ENCODE measurements at regions not wholly inside any gene's neighbourhood (a gene's known extent, or its start where the extent isn't known, plus 50 kb on each side); places are given as distances from the start of the nearest gene placed in this dataset.

- H3K27ac ChIP-seq (ENCODE audit: low read length): no peak overlapping the region
- H3K9me3 ChIP-seq (ENCODE audit: insufficient read depth, low read length, severe bottlenecking): peaks cover 3% of the 10 kb centered on the region
- peaks cover 9% of the 10 kb centered on the region for H3K27me3 ChIP-seq (ENCODE audit: insufficient read depth, low read length, poor library complexity)
- DNase-seq: no peak
- ATAC-seq (ENCODE audit: insufficient read depth, low read depth): no peak
- no peak overlapping the region for H3K9ac ChIP-seq (ENCODE audit: low read depth, low read length)
- no peaks in the 10 kb centered on the region for H3K79me2 ChIP-seq (ENCODE audit: insufficient read depth, low read length)
- H3K4me2 ChIP-seq (ENCODE audit: insufficient read depth, low read length): no peak overlapping the region
- H3K4me1 ChIP-seq (ENCODE audit: insufficient read depth, low read length): no peaks in the 10 kb centered on the region
- TF ChIP-seq EZH2 (IDR thresholded peaks at IDR 0.05; ENCODE audit: borderline replicate concordance, low read depth, low read length, severe bottlenecking): no peak
- no peak for TF ChIP-seq CTCF (IDR thresholded peaks at IDR 0.05; ENCODE audit: borderline replicate concordance, extremely low read depth, low read length, poor library complexity, severe bottlenecking)
- H2AFZ ChIP-seq (ENCODE audit: low read depth, low read length): no peak overlapping the region
- no peak overlapping the region for H3K4me3 ChIP-seq (ENCODE audit: low read depth in 1 of 2, low read length in 2 of 2)
- H3K36me3 ChIP-seq (ENCODE audit: insufficient read depth, low read length): no peaks in the 10 kb centered on the region
- H4K20me1 ChIP-seq (ENCODE audit: insufficient read depth, low read length): no peaks in the 10 kb centered on the region
These were observed 96.9 kb upstream of the RMP24 start for GRCh38 chr18:35875566-35875965.

- no peak overlapping the region for H3K9ac ChIP-seq (ENCODE audit: low read depth, low read length)
- no peak overlapping the region for H3K27ac ChIP-seq (ENCODE audit: low read length)
- H3K79me2 ChIP-seq (ENCODE audit: insufficient read depth, low read length): no peaks in the 10 kb centered on the region
- no peak overlapping the region for H2AFZ ChIP-seq (ENCODE audit: low read depth, low read length)
- DNase-seq (no peak), ATAC-seq (ENCODE audit: insufficient read depth, low read depth) (no peak)
- H4K20me1 ChIP-seq (ENCODE audit: insufficient read depth, low read length): no peaks in the 10 kb centered on the region
- no peak overlapping the region for H3K4me3 ChIP-seq (ENCODE audit: low read depth in 1 of 2, low read length in 2 of 2)
- no peaks in the 10 kb centered on the region for H3K36me3 ChIP-seq (ENCODE audit: insufficient read depth, low read length)
- peaks cover 3% of the 10 kb centered on the region for H3K9me3 ChIP-seq (ENCODE audit: insufficient read depth, low read length, severe bottlenecking)
- peaks cover 9% of the 10 kb centered on the region for H3K27me3 ChIP-seq (ENCODE audit: insufficient read depth, low read length, poor library complexity)
- H3K4me1 ChIP-seq (ENCODE audit: insufficient read depth, low read length): no peaks in the 10 kb centered on the region
- no peak overlapping the region for H3K4me2 ChIP-seq (ENCODE audit: insufficient read depth, low read length)
- no peak for TF ChIP-seq EZH2 (IDR thresholded peaks at IDR 0.05; ENCODE audit: borderline replicate concordance, low read depth, low read length, severe bottlenecking)
- TF ChIP-seq CTCF (IDR thresholded peaks at IDR 0.05; ENCODE audit: borderline replicate concordance, extremely low read depth, low read length, poor library complexity, severe bottlenecking): no peak
These were observed 96.2 kb upstream of the RMP24 start for GRCh38 chr18:35876243-35876642.

- Histone ChIP-seq H2AFZ (ENCODE audit: low read depth, low read length) (no peak overlapping the region), H3K9ac (ENCODE audit: low read depth, low read length) (no peak overlapping the region), H3K4me2 (ENCODE audit: insufficient read depth, low read length) (no peak overlapping the region), H3K27me3 (ENCODE audit: insufficient read depth, low read length, poor library complexity) (peaks cover 4% of the 10 kb centered on the region), H3K79me2 (ENCODE audit: insufficient read depth, low read length) (no peaks in the 10 kb centered on the region), H3K9me3 (ENCODE audit: insufficient read depth, low read length, severe bottlenecking) (no peaks in the 10 kb centered on the region), H3K27ac (ENCODE audit: low read length) (no peak overlapping the region), H3K4me1 (ENCODE audit: insufficient read depth, low read length) (no peaks in the 10 kb centered on the region), H3K4me3 (ENCODE audit: low read depth in 1 of 2, low read length in 2 of 2) (no peak overlapping the region), H3K36me3 (ENCODE audit: insufficient read depth, low read length) (no peaks in the 10 kb centered on the region), H4K20me1 (ENCODE audit: insufficient read depth, low read length) (no peaks in the 10 kb centered on the region)
- DNase-seq (no peak), ATAC-seq (ENCODE audit: insufficient read depth, low read depth) (no peak)
- TF ChIP-seq CTCF (IDR thresholded peaks at IDR 0.05; ENCODE audit: borderline replicate concordance, extremely low read depth, low read length, poor library complexity, severe bottlenecking) (no peak), EZH2 (IDR thresholded peaks at IDR 0.05; ENCODE audit: borderline replicate concordance, low read depth, low read length, severe bottlenecking) (no peak)
These were observed 91.6 kb upstream of the RMP24 start for GRCh38 chr18:35880788-35881455.
